NOMO-1 treated with DMSO at 0.1 percent for 48 hours (cell line): ENCODE measurements at regions not wholly inside any gene's neighbourhood (a gene's known extent, or its start where the extent isn't known, plus 50 kb on each side); places are given as distances from the start of the nearest gene placed in this dataset.
"Not testable (repeated sequence)": the region's sequence is repeated elsewhere in the genome, so short reads cannot be mapped to it uniquely, and the experiment has no call there.

ENCODE experiments used
- DNase-seq: peaks from one replicate; lab custom pipeline; 2025; ENCODE audit not compliant: unreplicated experiment; lab: John Stamatoyannopoulos, UW

GRCh38 chr11:44387825-44388224 is 77.9 kb upstream of the ALX4 start:
- DNase-seq: no peak

- DNase-seq: no peak
Observed at GRCh38 chr11:44388828-44389657, 79.1 kb upstream of the ALX4 start.

GRCh38 chr11:44389963-44390605 is 80.1 kb upstream of the ALX4 start:
- no peak for DNase-seq

- not testable (repeated sequence) for DNase-seq
Observed at GRCh38 chr11:44391004-44391403, 81.1 kb upstream of the ALX4 start.

GRCh38 chr11:44396746-44397145 is 86.8 kb upstream of the ALX4 start:
- not testable (repeated sequence) for DNase-seq

- DNase-seq: no peak
Observed at GRCh38 chr11:44397586-44398178, 87.7 kb upstream of the ALX4 start.

- DNase-seq: no peak
Observed at GRCh38 chr11:44398266-44399030, 88.5 kb upstream of the ALX4 start.

GRCh38 chr11:44399968-44400367 is 90.0 kb upstream of the ALX4 start:
- DNase-seq: no peak

- no peak for DNase-seq
Observed at GRCh38 chr11:44400431-44400830, 90.5 kb upstream of the ALX4 start.

GRCh38 chr11:44402466-44403075 is 92.6 kb upstream of the ALX4 start:
- no peak for DNase-seq

GRCh38 chr11:44403176-44403575 is 93.2 kb upstream of the ALX4 start:
- DNase-seq: no peak

GRCh38 chr11:44403587-44404273 is 93.8 kb upstream of the ALX4 start:
- DNase-seq: no peak

GRCh38 chr11:44404301-44404700 is 94.4 kb upstream of the ALX4 start:
- DNase-seq: no peak

GRCh38 chr11:44404736-44405395 is 94.9 kb upstream of the ALX4 start:
- DNase-seq: no peak

GRCh38 chr11:44407211-44407996 is 97.5 kb upstream of the ALX4 start:
- no peak for DNase-seq

GRCh38 chr11:44408141-44408540 is 98.2 kb upstream of the ALX4 start:
- no peak for DNase-seq

GRCh38 chr11:44408711-44409470 is 99.0 kb upstream of the ALX4 start:
- no peak for DNase-seq

GRCh38 chr11:44409558-44410236 is 99.8 kb upstream of the ALX4 start:
- DNase-seq: peak; percentile 7
